Motor neuron (in vitro differentiated cells): ENCODE measurements at regions not wholly inside any gene's neighbourhood (a gene's known extent, or its start where the extent isn't known, plus 50 kb on each side); places are given as distances from the start of the nearest gene placed in this dataset.

Source experiments
- ATAC-seq, 8 experiments: fragments of 200-7000 bp; cut with Tn5 transposase; replicated peaks in 6 of 8; 2 replicates each; pipeline ENCODE4 v1.8.0; 2021; ENCODE audit warnings: mild to moderate bottlenecking in 8 of 8, moderate library complexity in 8 of 8
- H3K27ac ChIP-seq, 2 donors: fragments of 250-450 bp; sonication (Bioruptor Pico); 2 replicates each; pipeline ENCODE4 v1.9.0; 2021; ENCODE audit warnings: antibody characterized with exemption in 2 of 2, mild to moderate bottlenecking in 2 of 2, moderate library complexity in 1 of 2
- H3K4me1 ChIP-seq, 2 donors: fragments of 250-450 bp; sonication (Bioruptor Pico); replicated peaks in 1 of 2; 2 replicates each; pipeline ENCODE4 v1.6.1; 2021; ENCODE audit warnings: antibody characterized with exemption in 2 of 2, mild to moderate bottlenecking in 2 of 2, moderate library complexity in 1 of 2
- H3K4me3 ChIP-seq, 5 donors: fragments of 250-450 bp; sonication (Bioruptor Pico); 2 replicates each; pipeline ENCODE4 v1.9.0; 2021; ENCODE audit warnings: antibody characterized with exemption in 5 of 5, mild to moderate bottlenecking in 5 of 5, moderate library complexity in 4 of 5
- WGBS, 10 experiments: fragments of 450-650 bp; shearing (Covaris generic); methylation state at CpG; one replicate each; pipeline ENCODE4 v1.0.0; 2022; 5-methylcytosine and 5-hydroxymethylcytosine counted together
- in situ Hi-C, 9 experiments: fragments of 400-800 bp; cut with MboI; loops; one replicate each; pipeline ENCODE4 v1.15.0; 2021; ENCODE audit warnings: low sequenced_read_pairs in 9 of 9, low pct_unique_long_range_greater_than_20kb in 2 of 9; ENCODE audit not compliant: unreplicated experiment in 9 of 9

DNA sequence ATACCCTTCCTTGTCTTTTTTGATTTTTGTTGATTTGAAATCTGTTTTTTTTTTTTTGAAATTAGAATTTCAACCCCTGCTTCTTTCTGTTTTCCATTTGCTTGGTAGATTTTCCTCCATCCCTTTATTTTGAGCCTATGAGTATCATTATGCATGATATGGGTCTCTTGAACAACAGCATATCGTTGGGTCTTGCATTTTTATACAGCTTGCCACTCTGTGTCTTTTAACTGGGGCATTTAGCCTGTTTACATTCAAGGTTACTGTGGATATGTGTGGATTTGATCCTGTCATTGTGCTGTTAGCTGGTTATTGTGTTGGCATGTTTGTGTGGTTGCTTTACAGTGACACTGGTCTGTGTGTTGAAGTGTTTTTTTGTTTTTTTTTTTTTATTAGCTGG lies 99.7 kb upstream of the P3H2 start:
- WGBS, 10 experiments = 29 to 100% (median 85%) methylated on average over 1 of the region's 1 CpG; no CpG with 5 or more reads in 2 of the 10 experiments
- peaks cover 0 to 9% of the 10 kb centered on the region in 2 donors for H3K4me1 ChIP-seq
- ATAC-seq = no peak
- no peak overlapping the region for H3K4me3 ChIP-seq
- in situ Hi-C loops = loop anchor here in 2 of 9 experiments (10.0 to 25.0 kb wide), 3 partner anchors 94 to 258 kb away; partner anchors contain the start of gene TMEM207 (in 1 of the 2)
- no peak overlapping the region for H3K27ac ChIP-seq

DNA sequence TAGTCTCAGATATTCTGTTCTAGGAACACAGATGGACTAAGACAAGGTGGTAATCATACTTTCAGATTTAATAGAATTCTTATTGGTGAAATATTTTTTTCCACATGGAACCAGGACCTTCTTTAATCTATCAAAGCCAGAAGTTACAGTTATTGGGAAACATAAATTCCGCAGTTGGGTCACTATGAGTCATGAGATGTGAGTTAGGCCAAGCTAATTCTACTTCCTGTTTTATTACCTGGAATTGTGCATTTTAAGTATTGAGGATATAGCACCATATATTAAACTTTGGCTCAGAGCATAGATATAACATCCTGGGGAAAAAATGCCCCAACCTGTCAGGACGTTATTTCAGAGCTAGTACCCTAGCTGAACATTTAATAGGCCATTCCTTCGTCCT lies 96.4 kb upstream of the P3H2 start:
- Histone ChIP-seq H3K27ac (no peak overlapping the region), H3K4me1 (no peaks in the 10 kb centered on the region), H3K4me3 (no peak overlapping the region)
- in situ Hi-C loops = loop anchor here in 2 of 9 experiments (25.0 kb wide), 2 partner anchors 220 to 255 kb away; partner anchors contain the start of gene TMEM207 (in 1 of the 2)
- ATAC-seq = no peak
- WGBS, 10 experiments = 22 to 100% (median 79%) methylated on average over 1 to 3 of the region's 3 CpGs; no CpG with 5 or more reads in 2 of the 10 experiments

- Histone ChIP-seq H3K4me3 (no peak overlapping the region), H3K27ac (no peak overlapping the region), H3K4me1 (no peaks in the 10 kb centered on the region)
- no peak for ATAC-seq
- in situ Hi-C loops = loop anchor here in 2 of 9 experiments (25.0 kb wide), 2 partner anchors 224 to 251 kb away; partner anchors contain the start of gene TMEM207 (in 1 of the 2)
Observed at GRCh38 chr3:190213727-190214126, 93.0 kb upstream of the P3H2 start.

DNA sequence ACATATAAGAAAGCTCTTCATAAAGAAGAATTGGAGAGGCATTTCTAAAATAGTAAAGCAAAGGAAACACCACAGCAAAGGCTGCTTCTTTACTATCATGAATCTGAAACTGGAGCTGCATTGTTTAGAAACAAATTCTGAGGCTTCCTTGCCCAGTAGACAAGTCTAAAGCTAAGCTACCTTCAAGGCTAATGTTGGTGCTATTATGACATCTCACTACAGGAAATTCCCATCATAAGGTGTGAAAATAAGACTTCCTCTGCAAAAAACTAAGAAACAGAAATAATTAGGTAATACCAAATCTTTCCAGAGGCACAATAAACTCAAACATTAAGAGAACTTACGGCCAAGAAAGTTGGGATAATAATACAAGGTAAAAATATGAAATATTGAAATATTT lies 89.9 kb upstream of the P3H2 start:
- ATAC-seq = no peak
- WGBS, 10 experiments = 31 to 100% (median 100%) methylated on average over 1 of the region's 1 CpG
- Histone ChIP-seq H3K4me1 (no peaks in the 10 kb centered on the region), H3K4me3 (no peak overlapping the region), H3K27ac (no peak overlapping the region)
- in situ Hi-C loops = loop anchor here in 2 of 9 experiments (25.0 kb wide), 2 partner anchors 227 to 248 kb away; partner anchors contain the start of gene TMEM207 (in 1 of the 2)

- in situ Hi-C loops = loop anchor here in 2 of 9 experiments (25.0 kb wide), 2 partner anchors 228 to 247 kb away; partner anchors contain the start of gene TMEM207 (in 1 of the 2)
- Histone ChIP-seq H3K27ac (no peak overlapping the region), H3K4me3 (no peak overlapping the region), H3K4me1 (no peaks in the 10 kb centered on the region)
- no peak for ATAC-seq
- WGBS, 10 experiments = 17 to 92% (median 61%) methylated on average over 1 of the region's 1 CpG; no CpG with 5 or more reads in 2 of the 10 experiments
Observed at GRCh38 chr3:190209533-190209932, 88.8 kb upstream of the P3H2 start.

GRCh38 chr3:190208196-190208595 lies 87.5 kb upstream of the P3H2 start:
- Histone ChIP-seq H3K27ac (no peak overlapping the region), H3K4me1 (no peaks in the 10 kb centered on the region), H3K4me3 (no peak overlapping the region)
- in situ Hi-C loops = loop anchor here in 2 of 9 experiments (25.0 kb wide), 2 partner anchors 229 to 246 kb away; partner anchors contain the start of gene TMEM207 (in 1 of the 2)
- no peak for ATAC-seq
- WGBS, 10 experiments = 0 to 100% (median 90%) methylated on average over 1 of the region's 1 CpG; no CpG with 5 or more reads in 1 of the 10 experiments

DNA sequence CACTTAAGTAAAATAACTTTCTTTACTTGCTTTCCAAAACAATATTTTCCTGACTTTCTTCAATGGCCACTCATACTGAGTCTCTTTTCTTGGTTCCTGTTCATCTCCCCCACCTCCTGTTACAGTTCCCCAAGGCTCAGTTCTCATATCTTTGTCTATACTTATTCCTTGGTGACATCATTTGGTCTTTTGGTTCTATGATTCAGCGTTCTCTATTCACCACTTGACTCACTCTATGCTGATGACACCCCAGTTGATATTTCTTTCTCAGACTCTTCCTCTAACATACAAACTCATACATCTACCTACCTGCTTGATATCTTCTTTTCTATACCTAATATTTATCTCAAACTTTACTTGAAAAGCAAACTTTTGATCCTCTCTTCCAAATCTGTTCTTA lies 85.0 kb upstream of the P3H2 start:
- 0 to 100% (median 67%) methylated on average over 1 of the region's 1 CpG; no CpG with 5 or more reads in 1 of the 10 experiments for WGBS, 10 experiments
- in situ Hi-C loops = loop anchor here in 2 of 9 experiments (25.0 kb wide), 2 partner anchors 232 to 243 kb away; partner anchors contain the start of gene TMEM207 (in 1 of the 2)
- Histone ChIP-seq H3K27ac (no peak overlapping the region), H3K4me3 (no peak overlapping the region), H3K4me1 (no peaks in the 10 kb centered on the region)
- ATAC-seq = peak in 4 of 8 experiments; percentile 70 to 98 (median 80)

DNA sequence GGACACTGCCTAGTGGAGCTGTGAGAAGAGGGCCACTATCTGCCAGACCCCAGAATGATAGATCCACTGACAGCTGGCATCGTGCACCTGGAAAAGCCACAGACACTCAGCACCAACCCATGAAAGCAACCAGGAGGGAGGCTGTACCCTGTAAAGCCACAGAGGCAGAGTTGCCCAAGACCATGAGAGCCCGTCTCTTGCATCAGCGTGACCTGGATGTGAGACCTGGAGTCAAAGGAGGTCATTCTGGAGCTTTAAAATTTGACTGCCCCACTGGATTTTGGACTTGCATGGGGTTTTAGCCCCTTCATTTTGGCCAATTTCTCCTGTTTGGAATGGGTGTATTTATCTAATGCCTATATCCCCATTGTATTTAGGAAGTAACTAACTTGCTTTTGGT lies 83.5 kb upstream of the P3H2 start:
- in situ Hi-C loops = loop anchor here in 2 of 9 experiments (25.0 kb wide), 2 partner anchors 233 to 242 kb away; partner anchors contain the start of gene TMEM207 (in 1 of the 2)
- no peak for ATAC-seq
- Histone ChIP-seq H3K4me1 (no peaks in the 10 kb centered on the region), H3K27ac (no peak overlapping the region), H3K4me3 (no peak overlapping the region)
- WGBS, 10 experiments = 88 to 100% (median 100%) methylated on average over 1 to 2 of the region's 3 CpGs; no CpG with 5 or more reads in 4 of the 10 experiments

- Histone ChIP-seq H3K27ac (no peak overlapping the region), H3K4me1 (no peaks in the 10 kb centered on the region), H3K4me3 (no peak overlapping the region)
- no peak for ATAC-seq
- WGBS, 10 experiments = 10 to 83% (median 49%) methylated on average over 1 to 3 of the region's 3 CpGs
- in situ Hi-C loops = loop anchor here in 4 of 9 experiments (10.0 to 25.0 kb wide), 3 partner anchors 210 to 235 kb away; no protein-coding TSS in a partner anchor
Observed at GRCh38 chr3:190197346-190197763, 76.7 kb upstream of the P3H2 start.

GRCh38 chr3:190194506-190194905 lies 73.8 kb upstream of the P3H2 start:
- WGBS, 10 experiments = 0 to 100% (median 55%) methylated on average over 1 to 3 of the region's 3 CpGs; no CpG with 5 or more reads in 2 of the 10 experiments

DNA sequence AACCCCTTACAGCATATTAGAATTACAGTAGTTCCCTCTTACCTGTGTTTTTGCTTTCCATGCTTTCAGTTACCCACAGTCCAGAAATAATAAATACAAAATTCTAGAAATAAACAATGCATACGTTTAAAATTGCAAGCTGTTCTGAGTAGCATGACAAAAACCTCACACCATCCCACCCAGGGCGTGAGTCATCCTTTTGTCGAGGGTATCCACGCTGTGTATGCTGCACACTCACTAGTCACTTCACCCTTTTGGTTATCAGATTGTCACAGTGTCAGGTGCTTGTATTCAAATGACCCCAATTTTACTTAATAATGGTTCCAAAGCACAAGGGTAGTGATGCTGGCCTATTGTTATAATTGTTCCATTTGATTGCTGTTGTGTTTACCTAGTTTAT lies 72.5 kb upstream of the P3H2 start:
- in situ Hi-C loops = loop anchor here in 4 of 9 experiments (10.0 to 25.0 kb wide), 3 partner anchors 206 to 231 kb away; no protein-coding TSS in a partner anchor
- no peak overlapping the region for H3K4me3 ChIP-seq
- WGBS, 10 experiments = 19 to 63% (median 45%) methylated on average over 2 to 4 of the region's 4 CpGs; no CpG with 5 or more reads in 4 of the 10 experiments
- H3K4me1 ChIP-seq = peaks cover 0 to 2% of the 10 kb centered on the region in 2 donors
- ATAC-seq = peak in 5 of 8 experiments; percentile 63 to 85 (median 67)
- no peak overlapping the region for H3K27ac ChIP-seq

More at GRCh38 chr3:190194506-190194905, 73.8 kb upstream of the P3H2 start:
- ATAC-seq = no peak
- no peaks in the 10 kb centered on the region for H3K4me1 ChIP-seq
- no peak overlapping the region for H3K4me3 ChIP-seq
- no peak overlapping the region for H3K27ac ChIP-seq
- in situ Hi-C loops = loop anchor here in 4 of 9 experiments (10.0 to 25.0 kb wide), 3 partner anchors 207 to 232 kb away; no protein-coding TSS in a partner anchor

DNA sequence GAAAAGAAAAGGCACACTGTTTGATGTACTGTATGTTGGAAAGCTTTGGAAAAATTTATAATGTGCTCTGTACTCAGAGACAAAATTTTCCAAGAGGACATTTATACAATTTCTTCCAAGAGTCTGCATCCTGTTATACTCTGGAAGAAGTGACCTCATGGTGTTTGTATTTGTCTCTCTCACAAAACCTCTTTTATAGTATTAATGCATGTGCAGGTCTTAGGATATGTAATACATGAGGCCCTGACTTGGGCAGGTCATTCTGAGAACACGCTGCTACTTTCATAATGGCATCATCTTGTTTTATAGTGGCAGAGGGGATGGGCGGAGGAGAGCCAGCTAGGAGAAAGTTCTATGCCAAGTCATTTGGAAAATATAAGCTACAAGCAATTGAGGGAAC lies 72.0 kb upstream of the P3H2 start:
- in situ Hi-C loops = loop anchor here in 4 of 9 experiments (10.0 to 25.0 kb wide), 3 partner anchors 205 to 230 kb away; no protein-coding TSS in a partner anchor
- peaks cover 0 to 2% of the 10 kb centered on the region in 2 donors for H3K4me1 ChIP-seq
- no peak overlapping the region for H3K4me3 ChIP-seq
- WGBS, 10 experiments = 0 to 100% (median 50%) methylated on average over 1 to 2 of the region's 2 CpGs; no CpG with 5 or more reads in 1 of the 10 experiments
- H3K27ac ChIP-seq = no peak overlapping the region
- ATAC-seq = peak in 5 of 8 experiments; percentile 35 to 76 (median 57)

DNA sequence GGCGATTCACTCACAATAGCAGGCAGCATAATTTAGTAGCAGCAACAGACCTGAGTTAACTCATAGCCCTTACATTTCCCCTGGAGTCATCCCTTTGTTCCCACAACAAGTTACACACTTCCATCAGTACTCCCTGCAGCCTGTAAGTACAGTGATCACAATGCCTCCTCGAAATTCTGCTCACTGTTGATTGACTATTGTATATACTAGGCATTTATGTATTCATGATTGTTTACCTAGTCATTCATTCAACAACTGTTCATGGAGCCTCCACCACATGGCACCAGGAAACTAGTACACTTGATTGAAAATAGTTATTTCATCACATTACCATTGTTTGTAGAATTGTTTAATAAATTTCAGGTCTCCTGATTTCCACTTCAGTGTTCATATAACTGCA lies 71.4 kb upstream of the P3H2 start:
- 40 to 90% (median 80%) methylated on average over 1 to 2 of the region's 2 CpGs; no CpG with 5 or more reads in 4 of the 10 experiments for WGBS, 10 experiments
- H3K27ac ChIP-seq = no peak overlapping the region
- H3K4me3 ChIP-seq = no peak overlapping the region
- peaks cover 0 to 2% of the 10 kb centered on the region in 2 donors for H3K4me1 ChIP-seq
- in situ Hi-C loops = loop anchor here in 4 of 9 experiments (10.0 to 25.0 kb wide), 3 partner anchors 205 to 230 kb away; no protein-coding TSS in a partner anchor
- no peak for ATAC-seq
